ENCODE measurements at regions not wholly inside any gene's neighbourhood (a gene's known extent, or its start where the extent isn't known, plus 50 kb on each side); places are given as distances from the start of the nearest gene placed in this dataset.
"Not testable (repeated sequence)": the region's sequence is repeated elsewhere in the genome, so short reads cannot be mapped to it uniquely, and the experiment has no call there.

DNA sequence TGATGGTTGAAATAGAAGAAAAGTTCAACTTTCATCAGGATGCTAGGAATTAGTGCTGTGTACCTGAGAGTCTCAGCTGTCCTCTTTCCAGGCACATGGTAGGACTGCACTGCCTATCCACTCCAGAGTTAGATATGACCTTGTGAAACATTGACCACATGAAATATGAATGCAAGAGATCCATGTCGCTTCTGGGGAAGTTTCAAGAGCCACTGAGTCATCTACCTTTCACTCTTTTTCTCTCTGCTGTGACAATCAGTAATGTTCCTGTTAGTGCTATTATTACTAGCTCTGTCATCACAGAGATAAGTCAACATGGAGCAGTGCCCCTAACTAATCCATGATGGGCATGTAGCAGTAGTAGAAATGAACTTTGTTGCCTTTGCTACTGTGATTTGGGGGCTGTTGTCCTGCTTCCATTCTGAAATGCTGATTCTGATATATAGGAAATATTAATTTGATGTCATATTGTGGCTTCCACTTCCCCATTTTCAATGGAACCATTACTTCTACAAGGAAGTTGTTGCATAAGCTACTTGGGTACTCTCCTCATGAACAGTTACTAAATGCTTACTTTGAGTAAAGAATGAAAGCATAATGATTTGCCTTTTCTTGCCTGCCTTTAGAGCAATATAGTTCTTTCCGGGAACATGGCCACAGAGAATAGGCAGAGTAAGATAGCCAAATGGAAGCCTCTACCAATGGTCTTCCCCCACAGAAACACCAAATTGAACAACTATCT lies 192.8 kb upstream of the ZNF521 start:
- Histone ChIP-seq H3K4me1 (ENCODE audit: control insufficient read depth, insufficient read depth, low read length) (no peaks in the 10 kb centered on the region), H3K9me3 (replicated peaks; ENCODE audit: low read length) (no peaks in the 10 kb centered on the region), H3K27me3 (ENCODE audit: control insufficient read depth, insufficient read depth, low read length) (no peaks in the 10 kb centered on the region), H3K9ac (ENCODE audit: low read depth, low read length) (no peak overlapping the region), H3K36me3 (ENCODE audit: insufficient read depth, low read length) (no peaks in the 10 kb centered on the region), H3K4me2 (ENCODE audit: low read length) (no peak overlapping the region), H3K4me3 (ENCODE audit: low read length) (no peak overlapping the region)

DNA sequence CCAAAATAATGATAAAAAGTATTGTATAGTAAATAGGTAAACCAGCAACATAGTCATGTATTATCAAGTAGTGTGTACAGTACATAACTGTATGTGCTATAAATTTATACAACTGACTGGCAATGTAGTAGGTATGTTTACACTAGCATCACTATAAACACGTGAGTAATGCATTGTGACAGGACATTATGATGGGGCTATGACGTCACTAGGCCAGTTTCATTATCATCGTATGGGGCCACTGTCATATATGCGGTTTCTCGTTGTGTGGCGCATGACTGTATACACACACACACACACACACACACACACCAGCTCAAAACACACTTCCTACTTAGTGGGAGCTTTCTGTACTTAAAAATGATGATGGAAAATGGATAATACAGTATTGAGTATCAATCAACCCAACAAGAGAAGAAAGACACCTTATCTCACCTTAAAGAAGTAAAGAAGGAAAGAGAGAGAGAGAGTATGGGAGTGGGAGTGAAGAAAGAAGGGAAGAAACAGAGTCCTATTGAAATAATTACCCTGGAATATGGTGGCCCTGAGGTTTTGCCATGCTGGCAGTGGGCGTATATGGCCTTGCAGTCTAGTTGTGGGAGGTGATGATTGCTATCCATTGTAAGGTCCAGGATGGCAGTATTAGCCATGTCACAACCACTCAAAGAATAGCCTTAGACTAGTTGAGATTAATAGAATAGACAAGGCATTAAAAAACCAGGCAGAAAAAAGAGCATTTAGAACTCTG lies 186.4 kb upstream of the ZNF521 start:
- Histone ChIP-seq H3K9ac (ENCODE audit: low read depth, low read length) (no peak overlapping the region), H3K4me1 (ENCODE audit: control insufficient read depth, insufficient read depth, low read length) (no peaks in the 10 kb centered on the region), H3K4me3 (ENCODE audit: low read length) (no peak overlapping the region), H3K4me2 (ENCODE audit: low read length) (no peak overlapping the region), H3K9me3 (replicated peaks; ENCODE audit: low read length) (no peaks in the 10 kb centered on the region), H3K27me3 (ENCODE audit: control insufficient read depth, insufficient read depth, low read length) (no peaks in the 10 kb centered on the region), H3K36me3 (ENCODE audit: insufficient read depth, low read length) (no peaks in the 10 kb centered on the region)

DNA sequence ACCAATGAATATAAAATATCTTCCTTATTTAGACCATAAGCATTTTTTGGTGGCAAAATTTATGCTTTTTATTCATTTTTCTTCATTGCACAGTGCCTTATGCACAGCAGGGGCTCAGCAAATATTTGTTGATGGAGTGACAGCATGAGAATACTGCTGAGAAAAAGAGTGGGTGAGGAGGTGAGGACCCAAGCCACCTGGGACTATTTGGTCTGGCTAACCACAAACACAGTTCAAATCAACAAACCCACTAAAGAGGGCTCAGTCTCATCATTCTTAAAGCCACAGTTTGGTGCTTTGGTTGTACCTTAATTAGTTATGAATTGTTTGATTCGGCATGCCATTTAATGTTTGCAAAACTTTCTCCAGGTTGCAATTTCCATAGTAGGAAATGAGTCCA lies 183.5 kb upstream of the ZNF521 start:
- Histone ChIP-seq H3K4me1 (ENCODE audit: control insufficient read depth, insufficient read depth, low read length) (no peaks in the 10 kb centered on the region), H3K36me3 (ENCODE audit: insufficient read depth, low read length) (no peaks in the 10 kb centered on the region), H3K4me2 (ENCODE audit: low read length) (no peak overlapping the region), H3K9me3 (replicated peaks; ENCODE audit: low read length) (no peaks in the 10 kb centered on the region), H3K9ac (ENCODE audit: low read depth, low read length) (no peak overlapping the region), H3K27me3 (ENCODE audit: control insufficient read depth, insufficient read depth, low read length) (no peaks in the 10 kb centered on the region), H3K4me3 (ENCODE audit: low read length) (no peak overlapping the region)

DNA sequence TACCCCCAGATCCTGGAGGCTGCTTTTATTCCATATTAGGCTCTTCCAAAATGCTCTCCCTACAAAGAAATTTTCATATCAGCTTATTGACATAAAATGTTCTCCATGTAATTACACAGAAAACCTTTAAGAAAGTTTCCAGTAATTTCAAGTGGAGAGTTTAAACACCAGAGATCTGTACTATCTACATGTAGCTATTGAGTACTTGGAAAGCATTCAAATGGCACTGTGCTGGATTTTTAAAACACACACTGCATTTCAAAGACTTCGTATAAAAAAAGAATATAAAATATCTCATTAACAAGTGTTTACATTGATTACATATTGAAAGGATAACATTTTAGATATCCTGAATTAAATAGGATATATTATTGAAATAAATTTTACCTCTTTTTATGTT lies 182.4 kb upstream of the ZNF521 start:
- Histone ChIP-seq H3K4me2 (ENCODE audit: low read length) (no peak overlapping the region), H3K36me3 (ENCODE audit: insufficient read depth, low read length) (no peaks in the 10 kb centered on the region), H3K4me3 (ENCODE audit: low read length) (no peak overlapping the region), H3K9ac (ENCODE audit: low read depth, low read length) (no peak overlapping the region), H3K27me3 (ENCODE audit: control insufficient read depth, insufficient read depth, low read length) (no peaks in the 10 kb centered on the region), H3K9me3 (replicated peaks; ENCODE audit: low read length) (no peaks in the 10 kb centered on the region), H3K4me1 (ENCODE audit: control insufficient read depth, insufficient read depth, low read length) (no peaks in the 10 kb centered on the region)

DNA sequence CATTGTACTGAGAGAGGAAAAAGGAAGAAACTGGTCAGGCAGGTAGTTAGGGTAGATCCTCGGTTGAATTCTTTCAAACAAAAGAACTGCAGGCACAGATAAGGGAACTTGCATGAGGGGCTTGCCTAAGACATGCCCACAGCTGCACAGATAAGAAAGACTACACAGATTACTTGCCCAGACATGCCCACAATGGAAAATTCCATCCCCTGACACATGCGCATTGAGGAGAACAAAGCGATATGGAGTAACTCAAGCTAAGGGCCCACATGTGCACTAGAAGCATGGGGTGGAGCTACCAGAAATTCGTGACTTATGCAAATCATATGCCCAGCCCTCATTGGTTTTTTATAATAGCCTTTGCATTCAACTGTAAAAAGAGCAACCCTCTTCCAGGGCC lies 181.3 kb upstream of the ZNF521 start:
- no peak overlapping the region for H3K9ac ChIP-seq (ENCODE audit: low read depth, low read length)
- H3K4me2 ChIP-seq (ENCODE audit: low read length): no peak overlapping the region
- H3K27me3 ChIP-seq (ENCODE audit: control insufficient read depth, insufficient read depth, low read length): no peaks in the 10 kb centered on the region
- H3K4me3 ChIP-seq (ENCODE audit: low read length): no peak overlapping the region
- no peaks in the 10 kb centered on the region for H3K9me3 ChIP-seq (replicated peaks; ENCODE audit: low read length)
- no peaks in the 10 kb centered on the region for H3K36me3 ChIP-seq (ENCODE audit: insufficient read depth, low read length)
- no peaks in the 10 kb centered on the region for H3K4me1 ChIP-seq (ENCODE audit: control insufficient read depth, insufficient read depth, low read length)

DNA sequence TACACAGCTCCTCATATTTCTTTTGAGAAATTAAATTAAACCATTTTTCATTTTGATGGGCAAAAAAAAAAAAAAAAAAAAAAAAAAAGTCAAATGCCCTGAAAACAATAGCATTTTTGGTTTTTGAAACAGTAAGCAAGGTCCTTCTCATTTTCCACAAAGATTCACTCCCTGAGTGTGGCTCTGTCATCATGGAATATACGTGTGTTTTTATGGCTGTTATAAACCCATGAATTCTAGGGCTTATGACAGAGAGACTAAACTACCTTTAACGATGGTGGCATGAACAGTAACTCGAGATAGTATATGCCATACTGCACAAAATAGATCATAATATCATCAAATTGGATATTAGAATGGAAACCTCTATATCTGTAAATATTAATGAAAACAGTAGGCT lies 179.2 kb upstream of the ZNF521 start:
- H3K27me3 ChIP-seq (ENCODE audit: control insufficient read depth, insufficient read depth, low read length): no peaks in the 10 kb centered on the region
- H3K4me3 ChIP-seq (ENCODE audit: low read length): no peak overlapping the region
- H3K9ac ChIP-seq (ENCODE audit: low read depth, low read length): no peak overlapping the region
- no peaks in the 10 kb centered on the region for H3K4me1 ChIP-seq (ENCODE audit: control insufficient read depth, insufficient read depth, low read length)
- no peaks in the 10 kb centered on the region for H3K9me3 ChIP-seq (replicated peaks; ENCODE audit: low read length)
- no peaks in the 10 kb centered on the region for H3K36me3 ChIP-seq (ENCODE audit: insufficient read depth, low read length)
- no peak overlapping the region for H3K4me2 ChIP-seq (ENCODE audit: low read length)

DNA sequence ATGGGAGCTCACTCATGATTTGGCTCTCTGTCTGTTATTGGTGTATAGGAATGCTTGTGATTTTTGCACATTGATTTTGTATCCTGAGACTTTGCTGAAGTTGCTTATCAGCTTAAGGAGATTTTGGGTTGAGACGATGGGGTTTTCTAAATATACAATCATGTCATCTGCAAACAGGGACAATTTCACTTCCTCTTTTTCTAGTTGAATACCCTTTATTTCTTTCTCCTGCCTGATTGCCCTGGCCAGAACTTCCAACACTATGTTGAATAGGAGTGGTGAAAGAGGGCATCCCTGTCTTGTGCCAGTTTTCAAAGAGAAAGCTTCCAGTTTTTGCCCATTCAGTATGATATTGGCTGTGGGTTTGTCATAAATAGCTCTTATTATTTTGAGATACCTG lies 173.8 kb upstream of the ZNF521 start:
- H3K27me3 ChIP-seq (ENCODE audit: control insufficient read depth, insufficient read depth, low read length); H3K9ac ChIP-seq (ENCODE audit: low read depth, low read length); H3K36me3 ChIP-seq (ENCODE audit: insufficient read depth, low read length); H3K4me2 ChIP-seq (ENCODE audit: low read length); H3K9me3 ChIP-seq (replicated peaks; ENCODE audit: low read length); H3K4me1 ChIP-seq (ENCODE audit: control insufficient read depth, insufficient read depth, low read length); H3K4me3 ChIP-seq (ENCODE audit: low read length): not testable (repeated sequence)

DNA sequence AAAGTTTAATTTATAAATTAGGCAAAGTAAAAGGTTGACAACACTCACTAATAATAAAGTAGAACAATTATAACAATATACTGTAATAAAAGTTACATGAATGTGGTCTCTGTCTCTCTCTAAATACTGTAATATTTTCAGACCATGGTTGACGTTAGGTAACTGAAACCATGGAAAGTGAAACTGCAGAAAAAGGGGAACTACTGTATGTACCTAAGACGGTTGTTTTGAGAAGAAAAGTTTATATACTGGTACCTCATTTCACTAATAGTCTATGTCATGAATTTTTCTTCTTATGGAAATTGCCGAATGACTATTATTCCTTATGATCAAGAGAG lies 166.7 kb upstream of the ZNF521 start:
- H3K9me3 ChIP-seq (replicated peaks; ENCODE audit: low read length): no peaks in the 10 kb centered on the region
- H3K36me3 ChIP-seq (ENCODE audit: insufficient read depth, low read length): no peaks in the 10 kb centered on the region
- H3K27me3 ChIP-seq (ENCODE audit: control insufficient read depth, insufficient read depth, low read length): no peaks in the 10 kb centered on the region
- peaks cover 3% of the 10 kb centered on the region for H3K4me1 ChIP-seq (ENCODE audit: control insufficient read depth, insufficient read depth, low read length)
- H3K4me2 ChIP-seq (ENCODE audit: low read length): no peak overlapping the region
- H3K4me3 ChIP-seq (ENCODE audit: low read length): no peak overlapping the region
- H3K9ac ChIP-seq (ENCODE audit: low read depth, low read length): no peak overlapping the region

DNA sequence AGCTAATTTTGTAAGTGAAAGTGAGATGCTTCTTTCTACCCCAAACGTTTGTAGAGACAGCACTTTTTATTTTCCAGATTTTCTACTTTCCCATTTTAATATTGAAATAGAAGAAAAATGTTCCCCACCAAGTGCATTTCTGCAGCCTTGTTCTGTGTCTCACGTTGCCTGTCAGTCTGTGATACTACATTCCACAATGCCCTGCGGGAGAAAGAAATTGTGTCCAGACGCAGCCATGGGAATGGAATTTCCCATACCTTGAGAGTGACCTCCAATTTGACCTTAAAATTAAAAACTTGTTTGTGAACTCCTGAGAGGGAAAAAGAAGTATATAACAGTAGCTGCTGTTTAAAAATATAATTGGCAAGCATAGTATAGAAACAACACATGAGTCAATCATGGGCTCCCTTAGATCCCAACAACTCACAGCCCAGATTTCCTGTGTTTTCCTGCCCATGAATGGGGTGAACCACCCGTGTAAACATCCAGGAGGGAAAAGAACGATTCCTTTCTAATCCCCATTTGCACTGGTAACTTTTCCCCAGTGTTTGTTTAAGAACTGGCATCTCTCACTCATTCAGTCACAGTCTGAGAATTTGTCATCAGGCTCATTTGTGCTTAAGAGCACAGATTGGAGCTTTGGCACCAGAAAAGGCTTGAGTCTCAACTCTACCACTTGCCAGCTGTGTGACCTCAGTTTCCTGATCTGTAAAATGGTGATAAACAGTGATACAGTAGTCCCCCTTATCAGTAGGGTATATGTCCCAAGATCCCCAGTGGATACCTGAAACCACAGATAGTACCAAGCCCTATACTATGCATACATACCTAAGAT lies 166.1 kb upstream of the ZNF521 start:
- H3K36me3 ChIP-seq (ENCODE audit: insufficient read depth, low read length): no peaks in the 10 kb centered on the region
- no peak overlapping the region for H3K4me2 ChIP-seq (ENCODE audit: low read length)
- no peak overlapping the region for H3K4me3 ChIP-seq (ENCODE audit: low read length)
- no peaks in the 10 kb centered on the region for H3K9me3 ChIP-seq (replicated peaks; ENCODE audit: low read length)
- no peak overlapping the region for H3K9ac ChIP-seq (ENCODE audit: low read depth, low read length)
- H3K4me1 ChIP-seq (ENCODE audit: control insufficient read depth, insufficient read depth, low read length): peaks cover 3% of the 10 kb centered on the region
- H3K27me3 ChIP-seq (ENCODE audit: control insufficient read depth, insufficient read depth, low read length): no peaks in the 10 kb centered on the region

DNA sequence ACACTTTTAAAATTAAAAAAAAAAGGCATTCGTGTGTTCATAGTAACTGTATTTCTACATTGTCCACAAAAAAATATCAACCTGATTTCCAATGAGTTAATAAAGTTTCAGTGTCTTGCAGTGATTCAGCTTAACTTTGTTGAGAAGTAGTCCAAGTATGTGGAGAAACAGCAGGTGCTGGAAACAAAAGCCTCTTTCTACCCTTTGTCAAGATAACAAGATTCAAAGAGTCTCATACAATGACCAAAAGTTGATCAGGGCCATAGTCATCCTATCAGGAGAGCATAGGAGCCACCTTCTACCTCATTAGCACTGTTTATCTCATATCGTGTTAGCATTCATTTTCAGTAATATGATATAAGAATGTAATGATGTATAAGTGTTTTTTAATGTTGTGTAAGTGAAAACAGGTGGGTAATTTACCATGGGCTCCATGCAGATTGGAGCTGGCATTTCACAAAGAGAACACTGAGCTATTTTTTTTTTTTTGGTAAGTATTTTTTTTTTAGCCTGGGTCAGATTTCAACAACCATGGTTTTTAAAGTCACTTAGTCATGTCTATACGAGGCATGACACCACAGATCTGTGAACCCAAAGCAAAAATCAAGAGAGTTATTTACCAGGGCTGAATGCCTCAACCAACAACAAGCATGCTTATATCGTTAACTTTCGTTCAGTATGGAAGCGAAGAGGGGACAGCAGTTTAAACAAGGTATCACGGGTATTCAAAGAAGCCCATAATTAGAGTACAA lies 165.0 kb upstream of the ZNF521 start:
- peaks cover 3% of the 10 kb centered on the region for H3K4me1 ChIP-seq (ENCODE audit: control insufficient read depth, insufficient read depth, low read length)
- no peaks in the 10 kb centered on the region for H3K36me3 ChIP-seq (ENCODE audit: insufficient read depth, low read length)
- no peak overlapping the region for H3K9ac ChIP-seq (ENCODE audit: low read depth, low read length)
- no peak overlapping the region for H3K4me3 ChIP-seq (ENCODE audit: low read length)
- no peaks in the 10 kb centered on the region for H3K9me3 ChIP-seq (replicated peaks; ENCODE audit: low read length)
- no peaks in the 10 kb centered on the region for H3K27me3 ChIP-seq (ENCODE audit: control insufficient read depth, insufficient read depth, low read length)
- H3K4me2 ChIP-seq (ENCODE audit: low read length): no peak overlapping the region

DNA sequence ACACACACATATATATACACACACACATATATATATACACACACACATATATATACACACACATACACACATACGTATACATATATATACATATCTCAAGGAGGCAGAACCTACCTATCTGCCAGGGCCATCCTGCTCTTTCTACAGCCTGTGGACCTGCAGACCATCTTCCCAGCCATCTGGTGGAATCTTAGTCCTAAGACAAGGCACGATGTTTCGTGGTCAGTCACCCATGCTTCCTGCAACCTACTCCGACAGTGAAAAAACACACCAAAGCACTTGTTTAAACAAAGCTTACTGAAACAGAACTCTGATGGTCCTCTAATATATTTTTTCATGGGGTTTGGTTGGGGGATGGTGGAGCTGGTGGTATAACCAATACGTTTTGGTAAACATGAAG lies 164.2 kb upstream of the ZNF521 start:
- H3K9me3 ChIP-seq (replicated peaks; ENCODE audit: low read length): no peaks in the 10 kb centered on the region
- H3K27me3 ChIP-seq (ENCODE audit: control insufficient read depth, insufficient read depth, low read length): no peaks in the 10 kb centered on the region
- peaks cover 3% of the 10 kb centered on the region for H3K4me1 ChIP-seq (ENCODE audit: control insufficient read depth, insufficient read depth, low read length)
- H3K36me3 ChIP-seq (ENCODE audit: insufficient read depth, low read length): no peaks in the 10 kb centered on the region
- no peak overlapping the region for H3K4me3 ChIP-seq (ENCODE audit: low read length)
- H3K9ac ChIP-seq (ENCODE audit: low read depth, low read length): no peak overlapping the region
- H3K4me2 ChIP-seq (ENCODE audit: low read length): no peak overlapping the region

Measured in skeletal muscle satellite cell (primary cell).